Endothelial cell of umbilical vein (primary cell): ENCODE measurements at regions not wholly inside any gene's neighbourhood (a gene's known extent, or its start where the extent isn't known, plus 50 kb on each side); places are given as distances from the start of the nearest gene placed in this dataset.

ENCODE experiments used
- BruUV-seq: library from RNA; stranded (reverse); fragments of 400-500 nt; replicated peaks from 2 replicates; lab custom pipeline; 2021; lab: Mats Ljungman, UMichigan
- CTCF ChIA-PET: fragments of 300-600, 350-600 bp; sonication (Branson Sonifier 250); formaldehyde crosslinking; loops from one replicate; lab custom pipeline; 2021; ENCODE audit warnings: antibody characterized with exemption, inconsistent platforms; lab: Charles Lee
- POLR2A ChIA-PET: fragments of 300-600, 350-600 bp; sonication (Branson Sonifier 250); formaldehyde crosslinking; loops from one replicate; lab custom pipeline; 2021; ENCODE audit warnings: antibody characterized with exemption, inconsistent platforms; lab: Charles Lee
- DNase-seq: peaks from one replicate; pipeline ENCODE4 v3.0.0-alpha.2; 2011; ENCODE audit warnings: low read depth, low spot score
- FAIRE-seq: peaks from 2 replicates; lab custom pipeline; 2011; peaks lifted over from hg19 to GRCh38; lab: Jason Lieb, UNC
- H2AFZ ChIP-seq: 2 replicates; pipeline ENCODE4 v1.6.0; 2012; ENCODE audit warnings: low read depth, low read length, control low read depth, inconsistent platforms
- H3K27ac ChIP-seq: 2 replicates; pipeline ENCODE4 v1.5.1; 2011; ENCODE audit warnings: low read depth, mild to moderate bottlenecking, control low read depth, low read length, moderate library complexity; ENCODE audit not compliant: insufficient read depth
- H3K27me3 ChIP-seq, 2 experiments: 2 replicates each; pipeline versions ENCODE4 v1.6.0 to v1.6.1; 2011; ENCODE audit warnings: low read length in 2 of 2, mixed read lengths in 1 of 2; ENCODE audit not compliant: control insufficient read depth in 2 of 2, insufficient read depth in 2 of 2
- H3K36me3 ChIP-seq, 2 experiments: 2 replicates in 1 of 2; 3 replicates in 1 of 2; pipeline ENCODE4 v1.5.1; 2011; ENCODE audit warnings: low read length in 2 of 2, mild to moderate bottlenecking in 1 of 2, moderate library complexity in 1 of 2; ENCODE audit not compliant: control insufficient read depth in 2 of 2, insufficient read depth in 2 of 2; ENCODE audit errors: extremely low read depth in 1 of 2
- H3K4me1 ChIP-seq: 3 replicates; pipeline ENCODE4 v1.5.1; 2011; ENCODE audit warnings: mild to moderate bottlenecking, low read length; ENCODE audit not compliant: control insufficient read depth, insufficient read depth; ENCODE audit errors: extremely low read depth
- H3K4me2 ChIP-seq: 2 replicates; pipeline ENCODE4 v1.6.1; 2011; ENCODE audit warnings: low read length, control low read depth, mixed read lengths; ENCODE audit not compliant: insufficient read depth
- H3K4me3 ChIP-seq, 3 experiments: fragments of 200-600 bp in 1 of 3; sonication (generic), shearing (Covaris generic) in 1 of 3; replicated peaks in 1 of 3; 2 replicates each; pipeline ENCODE4 v1.5.1; 2011 to 2016; ENCODE audit warnings: control low read depth in 3 of 3, low read length in 3 of 3, mild to moderate bottlenecking in 2 of 3, inconsistent platforms in 1 of 3, low read depth in 1 of 3, moderate library complexity in 1 of 3; ENCODE audit not compliant: insufficient read depth in 1 of 3
- H3K79me2 ChIP-seq: 2 replicates; pipeline ENCODE4 v1.6.0; 2012; ENCODE audit warnings: low read length, inconsistent platforms; ENCODE audit not compliant: control insufficient read depth, insufficient read depth
- H3K9ac ChIP-seq: replicated peaks from 2 replicates; pipeline ENCODE3; 2011; ENCODE audit warnings: low read length, control low read depth; ENCODE audit not compliant: insufficient read depth; ENCODE audit errors: extremely low read depth
- H3K9me1 ChIP-seq: replicated peaks from 3 replicates; pipeline ENCODE4 v1.6.0; 2011; ENCODE audit warnings: mild to moderate bottlenecking, low read length; ENCODE audit not compliant: control insufficient read depth, insufficient read depth; ENCODE audit errors: extremely low read depth
- H3K9me3 ChIP-seq: replicated peaks from 2 replicates; pipeline ENCODE4 v1.5.1; 2012; ENCODE audit warnings: low read length, inconsistent platforms; ENCODE audit not compliant: control insufficient read depth, insufficient read depth
- H4K20me1 ChIP-seq: replicated peaks from 2 replicates; pipeline ENCODE3; 2011; ENCODE audit warnings: mild to moderate bottlenecking, low read length; ENCODE audit not compliant: control insufficient read depth, insufficient read depth; ENCODE audit errors: extremely low read depth
- EZH2 ChIP-seq: IDR thresholded peaks from 2 replicates; pipeline ENCODE4 v1.6.1; 2012; ENCODE audit warnings: borderline replicate concordance, low read depth, mild to moderate bottlenecking, moderate library complexity, low read length, inconsistent platforms; ENCODE audit not compliant: severe bottlenecking
- FOS ChIP-seq: IDR thresholded peaks from 2 replicates; pipeline ENCODE4 v1.6.1; 2011; ENCODE audit warnings: mild to moderate bottlenecking, low read length, moderate library complexity, borderline replicate concordance; ENCODE audit not compliant: insufficient read depth
- GATA2 ChIP-seq: IDR thresholded peaks from 2 replicates; pipeline ENCODE4 v1.7.0; 2011; ENCODE audit warnings: low read depth, mild to moderate bottlenecking, moderate library complexity, mixed read lengths, low read length; ENCODE audit not compliant: insufficient read length, insufficient read depth
- JUN ChIP-seq: IDR thresholded peaks from 2 replicates; pipeline ENCODE4 v1.6.1; 2011; ENCODE audit warnings: borderline replicate concordance, low read depth; ENCODE audit not compliant: insufficient read length, insufficient read depth
- MYC ChIP-seq: IDR thresholded peaks from one replicate; pipeline ENCODE4 v1.6.1; 2011; ENCODE audit warnings: mild to moderate bottlenecking, low read depth, low read length
- POLR2A ChIP-seq: IDR thresholded peaks from 2 replicates; pipeline ENCODE4 v1.6.1; 2012; ENCODE audit warnings: low read depth, mild to moderate bottlenecking, control low read depth, low read length
- POLR2AphosphoS5 ChIP-seq: IDR thresholded peaks from 2 replicates; pipeline ENCODE4 v1.6.1; 2012; ENCODE audit warnings: low read depth, mild to moderate bottlenecking, control low read depth, low read length, moderate library complexity; ENCODE audit not compliant: insufficient read depth
- dilution Hi-C: fragments of 300-500 bp; cut with MboI; formaldehyde crosslinking; loops from one replicate; pipeline ENCODE4 v1.15.0; 2019; ENCODE audit warnings: low sequenced_read_pairs; ENCODE audit not compliant: extremely low pct_ligation_motif_present
- intact Hi-C: fragments of 100-400 bp; cut with micrococcal nuclease; formaldehyde crosslinking; loops from one replicate; pipeline ENCODE4 v1.10.0; 2022
- TF ChIP-seq, protein P1 (sequence below), 2 donors: IDR thresholded peaks; 1 replicate in 1 of 2; 2 replicates in 1 of 2; pipeline ENCODE4 v1.5.1; 2011; ENCODE audit warnings: low read length in 2 of 2, mild to moderate bottlenecking in 2 of 2, moderate library complexity in 2 of 2, control low read depth in 1 of 2, inconsistent platforms in 1 of 2, low read depth in 1 of 2; ENCODE audit not compliant: insufficient read depth in 1 of 2; ENCODE audit errors: extremely low read depth in 1 of 2
- TF ChIP-seq, protein P2 (sequence below): IDR thresholded peaks from 2 replicates; pipeline ENCODE4 v1.6.1; 2011; ENCODE audit not compliant: insufficient read depth, insufficient read length

DNA sequence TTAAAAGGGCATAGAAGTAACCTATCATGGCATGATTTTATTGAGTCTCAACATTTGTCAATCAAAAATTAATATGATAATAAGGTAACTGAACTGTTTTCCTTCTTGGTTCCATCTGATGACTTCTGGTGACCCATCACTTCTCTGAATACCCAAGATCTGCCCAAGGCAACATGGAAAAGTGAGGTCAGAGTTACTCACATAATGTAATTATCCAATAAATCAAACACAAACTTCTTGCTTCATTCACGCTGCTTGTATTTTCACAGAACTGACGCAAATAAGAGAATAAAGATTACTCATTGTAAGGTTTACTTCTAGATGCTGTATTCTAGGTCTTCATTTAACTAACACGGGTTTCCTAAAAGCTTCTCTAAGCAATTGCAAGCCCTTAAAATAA lies 361.6 kb downstream of the RBM26 start:
- Histone ChIP-seq H3K9me3 (no peaks in the 10 kb centered on the region), H3K27ac (no peak overlapping the region), H3K4me3 (no peak overlapping the region), H2AFZ (no peak overlapping the region), H4K20me1 (no peaks in the 10 kb centered on the region), H3K36me3 (no peaks in the 10 kb centered on the region), H3K4me1 (no peaks in the 10 kb centered on the region), H3K9ac (no peak overlapping the region), H3K79me2 (no peaks in the 10 kb centered on the region), H3K9me1 (no peaks in the 10 kb centered on the region), H3K4me2 (no peak overlapping the region), H3K27me3 (no peaks in the 10 kb centered on the region)
- DNase-seq (no peak), FAIRE-seq (no peak)
- no TSS peak for BruUV-seq
- intact Hi-C loops (no loop called here), dilution Hi-C loops (no loop called here)
- TF ChIP-seq GATA2 = no peak
- ChIA-PET CTCF (no interaction called here), POLR2A (no interaction called here)

DNA sequence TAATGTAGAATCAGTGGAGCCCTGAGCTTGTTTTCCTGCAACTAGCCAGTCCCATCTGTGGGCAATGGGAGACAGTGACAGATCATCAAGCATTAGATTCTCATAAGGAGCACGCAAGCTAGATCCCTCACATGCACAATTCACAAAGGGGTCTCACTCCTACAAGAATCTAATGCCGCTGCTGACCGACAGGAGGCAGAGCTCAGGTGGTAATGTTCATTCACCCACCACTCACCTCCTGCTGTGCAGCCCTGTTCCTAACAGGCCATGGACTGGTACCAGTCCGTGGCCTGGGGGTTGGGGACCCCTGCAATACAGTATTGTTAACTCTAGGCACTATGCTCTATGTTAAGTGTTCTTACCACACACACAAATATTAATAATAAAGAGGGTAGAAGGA lies 362.8 kb downstream of the RBM26 start:
- no peak for FAIRE-seq
- Histone ChIP-seq H3K9me1 (no peaks in the 10 kb centered on the region), H2AFZ (no peak overlapping the region), H3K4me3 (no peak overlapping the region), H3K27me3 (no peaks in the 10 kb centered on the region), H3K36me3 (no peaks in the 10 kb centered on the region), H4K20me1 (no peaks in the 10 kb centered on the region), H3K4me1 (no peaks in the 10 kb centered on the region), H3K79me2 (no peaks in the 10 kb centered on the region), H3K4me2 (no peak overlapping the region), H3K27ac (no peak overlapping the region), H3K9ac (no peak overlapping the region), H3K9me3 (no peaks in the 10 kb centered on the region)
- dilution Hi-C loops = no loop called here
- no TSS peak for BruUV-seq
- intact Hi-C loops = no loop called here
- TF ChIP-seq JUN (no peak), POLR2AphosphoS5 (no peak), EZH2 (no peak), MYC (no peak), GATA2 (no peak), FOS (no peak), POLR2A (no peak)
- TF ChIP-seq, protein P1, sequence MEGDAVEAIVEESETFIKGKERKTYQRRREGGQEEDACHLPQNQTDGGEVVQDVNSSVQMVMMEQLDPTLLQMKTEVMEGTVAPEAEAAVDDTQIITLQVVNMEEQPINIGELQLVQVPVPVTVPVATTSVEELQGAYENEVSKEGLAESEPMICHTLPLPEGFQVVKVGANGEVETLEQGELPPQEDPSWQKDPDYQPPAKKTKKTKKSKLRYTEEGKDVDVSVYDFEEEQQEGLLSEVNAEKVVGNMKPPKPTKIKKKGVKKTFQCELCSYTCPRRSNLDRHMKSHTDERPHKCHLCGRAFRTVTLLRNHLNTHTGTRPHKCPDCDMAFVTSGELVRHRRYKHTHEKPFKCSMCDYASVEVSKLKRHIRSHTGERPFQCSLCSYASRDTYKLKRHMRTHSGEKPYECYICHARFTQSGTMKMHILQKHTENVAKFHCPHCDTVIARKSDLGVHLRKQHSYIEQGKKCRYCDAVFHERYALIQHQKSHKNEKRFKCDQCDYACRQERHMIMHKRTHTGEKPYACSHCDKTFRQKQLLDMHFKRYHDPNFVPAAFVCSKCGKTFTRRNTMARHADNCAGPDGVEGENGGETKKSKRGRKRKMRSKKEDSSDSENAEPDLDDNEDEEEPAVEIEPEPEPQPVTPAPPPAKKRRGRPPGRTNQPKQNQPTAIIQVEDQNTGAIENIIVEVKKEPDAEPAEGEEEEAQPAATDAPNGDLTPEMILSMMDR (IDR thresholded peaks at IDR 0.05; ENCODE audit: extremely low read depth in 1 of 2, insufficient read depth in 1 of 2, low read depth in 1 of 2, low read length in 2 of 2) = no peak
- TF ChIP-seq, protein P2, sequence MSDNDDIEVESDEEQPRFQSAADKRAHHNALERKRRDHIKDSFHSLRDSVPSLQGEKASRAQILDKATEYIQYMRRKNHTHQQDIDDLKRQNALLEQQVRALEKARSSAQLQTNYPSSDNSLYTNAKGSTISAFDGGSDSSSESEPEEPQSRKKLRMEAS = no peak
- CTCF ChIA-PET = no interaction called here
- DNase-seq = no peak
- POLR2A ChIA-PET = no interaction called here
